H9 (cell line): ENCODE measurements at regions not wholly inside any gene's neighbourhood (a gene's known extent, or its start where the extent isn't known, plus 50 kb on each side); places are given as distances from the start of the nearest gene placed in this dataset.

Source experiments
- DNase-seq: peaks from one replicate; pipeline ENCODE4 v3.0.0-alpha.2; 2017
- H2AFZ ChIP-seq: one replicate; pipeline ENCODE4 v1.6.1; 2013; ENCODE audit warnings: mild to moderate bottlenecking, low read length, control low read depth, moderate library complexity
- H2AK5ac ChIP-seq: 2 replicates; pipeline ENCODE4 v1.6.1; 2013; ENCODE audit warnings: low read length, control low read depth, mixed read lengths; ENCODE audit not compliant: insufficient read length
- H2BK120ac ChIP-seq: one replicate; pipeline ENCODE4 v1.6.1; 2013; ENCODE audit warnings: low read depth, mild to moderate bottlenecking, low read length, control low read depth, inconsistent platforms; ENCODE audit not compliant: poor library complexity, severe bottlenecking
- H2BK12ac ChIP-seq: 2 replicates; pipeline ENCODE4 v1.6.1; 2013; ENCODE audit warnings: low read length, control low read depth, mixed read lengths, low read depth; ENCODE audit not compliant: insufficient read length
- H2BK15ac ChIP-seq: 2 replicates; pipeline ENCODE4 v1.6.1; 2013; ENCODE audit warnings: low read depth, low read length, control low read depth
- H2BK20ac ChIP-seq: one replicate; pipeline ENCODE4 v1.6.1; 2013; ENCODE audit warnings: low read depth, mild to moderate bottlenecking, low read length, control low read depth, inconsistent platforms; ENCODE audit not compliant: poor library complexity, severe bottlenecking
- H2BK5ac ChIP-seq: 2 replicates; pipeline ENCODE4 v1.6.1; 2013; ENCODE audit warnings: low read length, control low read depth, mixed read lengths; ENCODE audit not compliant: insufficient read length
- H3K14ac ChIP-seq: 2 replicates; pipeline ENCODE4 v1.6.1; 2013; ENCODE audit warnings: low read length, control low read depth; ENCODE audit not compliant: insufficient read depth
- H3K18ac ChIP-seq: 2 replicates; pipeline ENCODE4 v1.6.1; 2013; ENCODE audit warnings: low read depth, mild to moderate bottlenecking, mixed read lengths, low read length, control low read depth; ENCODE audit not compliant: insufficient read length
- H3K23ac ChIP-seq: 2 replicates; pipeline ENCODE4 v1.6.1; 2013; ENCODE audit warnings: low read length, control low read depth, mixed read lengths, low read depth; ENCODE audit not compliant: insufficient read length
- H3K23me2 ChIP-seq: 2 replicates; pipeline ENCODE4 v1.6.1; 2013; ENCODE audit warnings: low read depth, mild to moderate bottlenecking, mixed read lengths, low read length, control low read depth; ENCODE audit not compliant: insufficient read length, poor library complexity, severe bottlenecking
- H3K27ac ChIP-seq: 2 replicates; pipeline ENCODE4 v1.5.1; 2013; ENCODE audit warnings: low read length, control low read depth, mixed read lengths, low read depth; ENCODE audit not compliant: insufficient read length
- H3K27me3 ChIP-seq: 2 replicates; pipeline ENCODE4 v1.6.1; 2013; ENCODE audit warnings: low read length, control low read depth, inconsistent platforms; ENCODE audit not compliant: insufficient read depth
- H3K4ac ChIP-seq: 2 replicates; pipeline ENCODE4 v1.6.1; 2013; ENCODE audit warnings: low read depth, mild to moderate bottlenecking, control low read depth, inconsistent platforms, low read length, moderate library complexity
- H3K4me1 ChIP-seq: 2 replicates; pipeline ENCODE4 v1.6.1; 2013; ENCODE audit warnings: low read length, control low read depth, inconsistent platforms; ENCODE audit not compliant: insufficient read depth
- H3K4me2 ChIP-seq: 2 replicates; pipeline ENCODE4 v1.6.1; 2013; ENCODE audit warnings: low read length, control low read depth, mixed read lengths; ENCODE audit not compliant: insufficient read length, insufficient read depth
- H3K56ac ChIP-seq: 2 replicates; pipeline ENCODE4 v1.6.1; 2013; ENCODE audit warnings: low read depth, mild to moderate bottlenecking, mixed read lengths, low read length, control low read depth; ENCODE audit not compliant: insufficient read length
- H3K79me1 ChIP-seq: 2 replicates; pipeline ENCODE4 v1.6.1; 2013; ENCODE audit warnings: low read depth, mild to moderate bottlenecking, moderate library complexity, low read length, control low read depth, inconsistent platforms; ENCODE audit not compliant: insufficient read depth, poor library complexity, severe bottlenecking
- H3K79me2 ChIP-seq: 2 replicates; pipeline ENCODE4 v1.6.1; 2013; ENCODE audit warnings: low read length, control low read depth, inconsistent platforms; ENCODE audit not compliant: insufficient read depth
- H3K9ac ChIP-seq: 2 replicates; pipeline ENCODE4 v1.6.1; 2013; ENCODE audit warnings: low read length, control low read depth, mixed read lengths; ENCODE audit not compliant: insufficient read length; ENCODE audit errors: extremely low read depth
- H3K9me3 ChIP-seq: one replicate; pipeline ENCODE4 v1.6.1; 2013; ENCODE audit warnings: low read depth, low read length, inconsistent platforms; ENCODE audit not compliant: control insufficient read depth
- H3T11ph ChIP-seq: one replicate; pipeline ENCODE4 v1.6.1; 2013; ENCODE audit warnings: mild to moderate bottlenecking, low read length, control low read depth, inconsistent platforms
- H4K20me1 ChIP-seq: one replicate; pipeline ENCODE4 v1.6.1; 2013; ENCODE audit not compliant: control insufficient read depth, insufficient read length, insufficient read depth
- H4K5ac ChIP-seq: 2 replicates; pipeline ENCODE4 v1.6.1; 2013; ENCODE audit warnings: low read depth, mild to moderate bottlenecking, mixed read lengths, low read length, control low read depth; ENCODE audit not compliant: insufficient read length
- H4K8ac ChIP-seq: replicated peaks from 2 replicates; pipeline ENCODE4 v1.6.1; 2013; ENCODE audit warnings: low read length, control low read depth, mixed read lengths, low read depth; ENCODE audit not compliant: insufficient read length
- H4K91ac ChIP-seq: 2 replicates; pipeline ENCODE4 v1.6.1; 2013; ENCODE audit warnings: low read depth, mild to moderate bottlenecking, moderate library complexity, mixed read lengths, low read length, control low read depth; ENCODE audit not compliant: insufficient read length
- H3K27ac Mint-ChIP-seq, 3 experiments: 2 replicates in 2 of 3; 3 replicates in 1 of 3; pipeline ENCODE4 v1.8.0; 2020 to 2021; ENCODE audit warnings: mixed read lengths in 3 of 3, mild to moderate bottlenecking in 1 of 3, moderate library complexity in 1 of 3
- H3K27me3 Mint-ChIP-seq: 2 replicates; pipeline ENCODE4 v1.8.0; 2021; ENCODE audit warnings: low read depth, mild to moderate bottlenecking, moderate library complexity, mixed read lengths
- H3K36me3 Mint-ChIP-seq, 3 experiments: 2 replicates in 2 of 3; 3 replicates in 1 of 3; pipeline ENCODE4 v1.8.0; 2020 to 2021; ENCODE audit warnings: low read depth in 3 of 3, mixed read lengths in 3 of 3; ENCODE audit not compliant: insufficient read depth in 1 of 3
- H3K4me1 Mint-ChIP-seq, 2 experiments: 2 replicates each; pipeline ENCODE4 v1.8.0; 2020; ENCODE audit warnings: mixed read lengths in 2 of 2
- H3K4me3 Mint-ChIP-seq, 2 experiments: 2 replicates in 1 of 2; 3 replicates in 1 of 2; pipeline ENCODE4 v1.8.0; 2020 to 2021; ENCODE audit warnings: mild to moderate bottlenecking in 2 of 2, mixed read lengths in 2 of 2, moderate library complexity in 1 of 2
- H3K9me3 Mint-ChIP-seq, 2 experiments: 2 replicates in 1 of 2; 3 replicates in 1 of 2; pipeline ENCODE4 v1.8.0; 2020; ENCODE audit warnings: mild to moderate bottlenecking in 2 of 2, mixed read lengths in 2 of 2, moderate library complexity in 1 of 2
- CTCF ChIP-seq: fragments of 200-600 bp; sonication (generic); conservative IDR thresholded peaks from 3 replicates; pipeline ENCODE4 v1.8.0; 2021; ENCODE audit warnings: antibody characterized with exemption, mild to moderate bottlenecking
- WGBS: extraction: QIAGEN DNeasy Blood & Tissue Kit; methylation state at CpG from one replicate; pipeline ENCODE4 v1.1.7; 2013; ENCODE audit warnings: missing lambda C conversion rate, low lambda C conversion rate, mixed read lengths; ENCODE audit not compliant: insufficient read length; ENCODE audit errors: extremely low coverage; 5-methylcytosine and 5-hydroxymethylcytosine counted together

- Mint-ChIP-seq H3K27ac (no peak overlapping the region), H3K36me3 (peaks cover 0 to 4% (median 2%) of the 10 kb centered on the region in 3 experiments; a peak in 3 of 7 replicates), H3K4me3 (no peak overlapping the region), H3K4me1 (no peaks in the 10 kb centered on the region), H3K9me3 (peaks cover 2 to 3% of the 10 kb centered on the region in 2 experiments; a peak in 3 of 5 replicates), H3K27me3 (no peaks in the 10 kb centered on the region; the same call in 1 of the 2 replicates)
- no peak overlapping the region for H2BK120ac ChIP-seq
- no peak overlapping the region for H2AK5ac ChIP-seq
- H3K79me1 ChIP-seq: no peaks in the 10 kb centered on the region
- no peak overlapping the region for H3T11ph ChIP-seq
- H2BK12ac ChIP-seq: no peak overlapping the region
- no peaks in the 10 kb centered on the region for H3K4me1 ChIP-seq
- no peak overlapping the region for H4K8ac ChIP-seq
- H3K4me2 ChIP-seq: no peak overlapping the region
- H2BK20ac ChIP-seq: no peak overlapping the region
- no peaks in the 10 kb centered on the region for H3K27me3 ChIP-seq
- H3K4ac ChIP-seq: no peak overlapping the region
- no peaks in the 10 kb centered on the region for H3K23me2 ChIP-seq
- no peak overlapping the region for H3K18ac ChIP-seq
- no peak overlapping the region for H3K14ac ChIP-seq
- no peaks in the 10 kb centered on the region for H3K9me3 ChIP-seq
- H3K23ac ChIP-seq: no peak overlapping the region
- H3K27ac ChIP-seq: no peak overlapping the region
- no peaks in the 10 kb centered on the region for H4K20me1 ChIP-seq
- H4K5ac ChIP-seq: no peak overlapping the region
- no peak overlapping the region for H2BK15ac ChIP-seq
- no peak overlapping the region for H3K56ac ChIP-seq
- H2BK5ac ChIP-seq: no peak overlapping the region
- H3K79me2 ChIP-seq: no peaks in the 10 kb centered on the region
- no peak overlapping the region for H3K9ac ChIP-seq
- no peak overlapping the region for H4K91ac ChIP-seq
- no peak for DNase-seq
- H2AFZ ChIP-seq: no peak overlapping the region
- WGBS: no CpG with 5 or more reads among the region's 1 CpG
- TF ChIP-seq CTCF: no peak
Observed at GRCh38 chr20:9971746-9972145, 63.0 kb upstream of the ANKEF1 start.
